ENCODE measurements at regions not wholly inside any gene's neighbourhood (a gene's known extent, or its start where the extent isn't known, plus 50 kb on each side); places are given as distances from the start of the nearest gene placed in this dataset.

GRCh38 chr6:1496836-1497760 lies 107.7 kb downstream of the FOXF2 start:
- Histone ChIP-seq H3K27me3 (ENCODE audit: control insufficient read depth, insufficient read depth, low read length) (peaks cover 3% of the 10 kb centered on the region), H3K4me3 (ENCODE audit: low read depth, low read length) (no peak overlapping the region), H3K27ac (ENCODE audit: low read depth, low read length) (no peak overlapping the region), H3K9me3 (ENCODE audit: control insufficient read depth, insufficient read depth, low read length) (peaks cover 13% of the 10 kb centered on the region)
- TF ChIP-seq CTCF (IDR thresholded peaks at IDR 0.05; ENCODE audit: low read depth, low read length) = no peak
- POLR2A ChIA-PET = no interaction called here
- CTCF ChIA-PET = no interaction called here
- no peak for DNase-seq (ENCODE audit: low read depth, low spot score)

GRCh38 chr6:1497761-1498105 lies 108.4 kb downstream of the FOXF2 start:
- H3K4me3 ChIP-seq (ENCODE audit: low read depth, low read length) = no peak overlapping the region
- H3K27me3 ChIP-seq (ENCODE audit: control insufficient read depth, insufficient read depth, low read length) = peaks cover 3% of the 10 kb centered on the region
- no peak overlapping the region for H3K27ac ChIP-seq (ENCODE audit: low read depth, low read length)
- no peak for TF ChIP-seq CTCF (IDR thresholded peaks at IDR 0.05; ENCODE audit: low read depth, low read length)
- ChIA-PET POLR2A (no interaction called here), CTCF (no interaction called here)
- H3K9me3 ChIP-seq (ENCODE audit: control insufficient read depth, insufficient read depth, low read length) = peaks cover 13% of the 10 kb centered on the region
- DNase-seq (ENCODE audit: low read depth, low spot score) = no peak

GRCh38 chr6:1498491-1499113 lies 109.2 kb downstream of the FOXF2 start:
- TF ChIP-seq CTCF (IDR thresholded peaks at IDR 0.05; ENCODE audit: low read depth, low read length) = peak; percentile 10; the same call in 1 of the 2 replicates
- ChIA-PET CTCF (no interaction called here), POLR2A (no interaction called here)
- no peak overlapping the region for H3K4me3 ChIP-seq (ENCODE audit: low read depth, low read length)
- H3K9me3 ChIP-seq (ENCODE audit: control insufficient read depth, insufficient read depth, low read length) = peaks cover 13% of the 10 kb centered on the region
- no peak for DNase-seq (ENCODE audit: low read depth, low spot score)
- no peak overlapping the region for H3K27ac ChIP-seq (ENCODE audit: low read depth, low read length)
- peaks cover 3% of the 10 kb centered on the region for H3K27me3 ChIP-seq (ENCODE audit: control insufficient read depth, insufficient read depth, low read length)

GRCh38 chr6:1499777-1500176 lies 109.9 kb upstream of the FOXC1 start:
- POLR2A ChIA-PET = no interaction called here
- DNase-seq (ENCODE audit: low read depth, low spot score) = no peak
- Histone ChIP-seq H3K4me3 (ENCODE audit: low read depth, low read length) (no peak overlapping the region), H3K27ac (ENCODE audit: low read depth, low read length) (no peak overlapping the region), H3K27me3 (ENCODE audit: control insufficient read depth, insufficient read depth, low read length) (peaks cover 5% of the 10 kb centered on the region), H3K9me3 (ENCODE audit: control insufficient read depth, insufficient read depth, low read length) (peaks cover 13% of the 10 kb centered on the region)
- no peak for TF ChIP-seq CTCF (IDR thresholded peaks at IDR 0.05; ENCODE audit: low read depth, low read length)
- CTCF ChIA-PET = interaction anchor here (0.5 kb wide), 1 partner anchor 949 kb away, joined by 5 read pairs; no protein-coding TSS in a partner anchor

GRCh38 chr6:1500913-1501312 lies 108.8 kb upstream of the FOXC1 start:
- Histone ChIP-seq H3K9me3 (ENCODE audit: control insufficient read depth, insufficient read depth, low read length) (peaks cover 9% of the 10 kb centered on the region), H3K4me3 (ENCODE audit: low read depth, low read length) (no peak overlapping the region), H3K27ac (ENCODE audit: low read depth, low read length) (no peak overlapping the region), H3K27me3 (ENCODE audit: control insufficient read depth, insufficient read depth, low read length) (peaks cover 12% of the 10 kb centered on the region)
- no peak for TF ChIP-seq CTCF (IDR thresholded peaks at IDR 0.05; ENCODE audit: low read depth, low read length)
- no peak for DNase-seq (ENCODE audit: low read depth, low spot score)
- POLR2A ChIA-PET = no interaction called here
- CTCF ChIA-PET = no interaction called here

Data from AG04450 (cell line).